ENCODE measurements at regions not wholly inside any gene's neighbourhood (a gene's known extent, or its start where the extent isn't known, plus 50 kb on each side); places are given as distances from the start of the nearest gene placed in this dataset.

GRCh38 chr4:187215438-187215837 lies 491.8 kb upstream of the FAT1 start:
- Histone ChIP-seq H3K9me3 (ENCODE audit: control insufficient read depth, low read depth, low read length) (no peaks in the 10 kb centered on the region), H4K20me1 (ENCODE audit: control insufficient read depth, extremely low read depth, insufficient read depth, low read length) (no peaks in the 10 kb centered on the region), H3K4me1 (ENCODE audit: control insufficient read depth, extremely low read depth, insufficient read depth, low read length) (no peaks in the 10 kb centered on the region), H3K4me2 (ENCODE audit: control insufficient read depth, extremely low read depth, insufficient read depth, low read depth, low read length) (no peak overlapping the region), H2AFZ (ENCODE audit: control insufficient read depth, low read length) (no peak overlapping the region), H3K27ac (ENCODE audit: control insufficient read depth, insufficient read depth, low read length) (no peak overlapping the region), H3K4me3 (ENCODE audit: control insufficient read depth in 2 of 3, extremely low read depth in 1 of 3, insufficient read depth in 2 of 3, low read depth in 1 of 3, low read length in 3 of 3) (no peak overlapping the region), H3K9ac (ENCODE audit: control insufficient read depth, extremely low read depth, insufficient read depth, low read length) (no peak overlapping the region), H3K36me3 (ENCODE audit: control insufficient read depth in 2 of 2, extremely low read depth in 1 of 2, insufficient read depth in 2 of 2, low read length in 2 of 2) (no peaks in the 10 kb centered on the region), H3K27me3 (ENCODE audit: control insufficient read depth, extremely low read depth, insufficient read depth, low read length) (no peaks in the 10 kb centered on the region), H3K9me1 (ENCODE audit: control insufficient read depth, extremely low read depth, insufficient read depth, low read length) (no peaks in the 10 kb centered on the region), H3K79me2 (ENCODE audit: control insufficient read depth, insufficient read depth, low read length) (no peaks in the 10 kb centered on the region)
- dilution Hi-C loops (cut with MboI; ENCODE audit: extremely low pct_ligation_motif_present, low sequenced_read_pairs) = no loop called here
- no peak for TF ChIP-seq CTCF (optimal IDR thresholded peaks at IDR 0.05 in 1 of 3, IDR thresholded peaks at IDR 0.05 in 1 of 3, conservative IDR thresholded peaks at IDR 0.05 in 1 of 3; ENCODE audit: extremely low read depth in 1 of 3, insufficient read depth in 2 of 3, low read length in 3 of 3)
- no peak for TF ChIP-seq EZH2 (IDR thresholded peaks at IDR 0.05; ENCODE audit: low read length)
- FAIRE-seq (no peak), DNase-seq (ENCODE audit: low read depth, low spot score) (no peak)

GRCh38 chr4:187218705-187219245 lies 495.1 kb upstream of the FAT1 start:
- Histone ChIP-seq H2AFZ (ENCODE audit: control insufficient read depth, low read length) (no peak overlapping the region), H3K9ac (ENCODE audit: control insufficient read depth, extremely low read depth, insufficient read depth, low read length) (no peak overlapping the region), H3K4me3 (ENCODE audit: control insufficient read depth in 2 of 3, extremely low read depth in 1 of 3, insufficient read depth in 2 of 3, low read depth in 1 of 3, low read length in 3 of 3) (no peak overlapping the region), H3K4me1 (ENCODE audit: control insufficient read depth, extremely low read depth, insufficient read depth, low read length) (no peaks in the 10 kb centered on the region), H3K4me2 (ENCODE audit: control insufficient read depth, extremely low read depth, insufficient read depth, low read depth, low read length) (no peak overlapping the region), H3K36me3 (ENCODE audit: control insufficient read depth in 2 of 2, extremely low read depth in 1 of 2, insufficient read depth in 2 of 2, low read length in 2 of 2) (no peaks in the 10 kb centered on the region), H3K9me1 (ENCODE audit: control insufficient read depth, extremely low read depth, insufficient read depth, low read length) (no peaks in the 10 kb centered on the region), H3K9me3 (ENCODE audit: control insufficient read depth, low read depth, low read length) (no peaks in the 10 kb centered on the region), H3K27ac (ENCODE audit: control insufficient read depth, insufficient read depth, low read length) (no peak overlapping the region), H3K27me3 (ENCODE audit: control insufficient read depth, extremely low read depth, insufficient read depth, low read length) (no peaks in the 10 kb centered on the region), H4K20me1 (ENCODE audit: control insufficient read depth, extremely low read depth, insufficient read depth, low read length) (no peaks in the 10 kb centered on the region), H3K79me2 (ENCODE audit: control insufficient read depth, insufficient read depth, low read length) (no peaks in the 10 kb centered on the region)
- no peak for DNase-seq (ENCODE audit: low read depth, low spot score)
- dilution Hi-C loops (cut with MboI; ENCODE audit: extremely low pct_ligation_motif_present, low sequenced_read_pairs) = no loop called here
- no peak for FAIRE-seq
- no peak for TF ChIP-seq EZH2 (IDR thresholded peaks at IDR 0.05; ENCODE audit: low read length)
- no peak for TF ChIP-seq CTCF (optimal IDR thresholded peaks at IDR 0.05 in 1 of 3, IDR thresholded peaks at IDR 0.05 in 1 of 3, conservative IDR thresholded peaks at IDR 0.05 in 1 of 3; ENCODE audit: extremely low read depth in 1 of 3, insufficient read depth in 2 of 3, low read length in 3 of 3)
